ENCODE measurements at regions not wholly inside any gene's neighbourhood (a gene's known extent, or its start where the extent isn't known, plus 50 kb on each side); places are given as distances from the start of the nearest gene placed in this dataset.

GRCh38 chr6:109235481-109236038 is 140.3 kb downstream of the CEP57L1 start:
- no peak for DNase-seq (ENCODE audit: extremely low read depth, low read depth)

- DNase-seq (ENCODE audit: extremely low read depth, low read depth) = no peak
Measured at GRCh38 chr6:109230453-109230852, 135.1 kb downstream of the CEP57L1 start.

- DNase-seq (ENCODE audit: extremely low read depth, low read depth) = peak; percentile 28
Measured at GRCh38 chr6:109229536-109229935, 134.2 kb downstream of the CEP57L1 start.

- no peak for DNase-seq (ENCODE audit: extremely low read depth, low read depth)
Measured at GRCh38 chr6:109227646-109228045, 132.3 kb downstream of the CEP57L1 start.

- no peak for DNase-seq (ENCODE audit: extremely low read depth, low read depth)
Measured at GRCh38 chr6:109226353-109226752, 131.0 kb downstream of the CEP57L1 start.

- DNase-seq (ENCODE audit: extremely low read depth, low read depth) = no peak
Measured at GRCh38 chr6:109225946-109226345, 130.6 kb downstream of the CEP57L1 start.

- DNase-seq (ENCODE audit: extremely low read depth, low read depth) = no peak
Measured at GRCh38 chr6:109224994-109225393, 129.7 kb downstream of the CEP57L1 start.

GRCh38 chr6:109224107-109224875 is 129.0 kb downstream of the CEP57L1 start:
- DNase-seq (ENCODE audit: extremely low read depth, low read depth) = no peak

- DNase-seq (ENCODE audit: extremely low read depth, low read depth) = no peak
Measured at GRCh38 chr6:109222848-109223247, 127.5 kb downstream of the CEP57L1 start.

GRCh38 chr6:109221543-109222195 is 126.4 kb downstream of the CEP57L1 start:
- peak; percentile 79 for DNase-seq (ENCODE audit: extremely low read depth, low read depth)

Small RNA genes in the stretch of these regions (small RNA-seq; reads per million reads assigned to genes)
- 0 reads per million in 2 experiments for gene AL359711.1
- gene RNY3P11 = 0 reads per million in 2 experiments
